ENCODE measurements at regions not wholly inside any gene's neighbourhood (a gene's known extent, or its start where the extent isn't known, plus 50 kb on each side); places are given as distances from the start of the nearest gene placed in this dataset.
"Not testable (repeated sequence)": the region's sequence is repeated elsewhere in the genome, so short reads cannot be mapped to it uniquely, and the experiment has no call there.

DNA sequence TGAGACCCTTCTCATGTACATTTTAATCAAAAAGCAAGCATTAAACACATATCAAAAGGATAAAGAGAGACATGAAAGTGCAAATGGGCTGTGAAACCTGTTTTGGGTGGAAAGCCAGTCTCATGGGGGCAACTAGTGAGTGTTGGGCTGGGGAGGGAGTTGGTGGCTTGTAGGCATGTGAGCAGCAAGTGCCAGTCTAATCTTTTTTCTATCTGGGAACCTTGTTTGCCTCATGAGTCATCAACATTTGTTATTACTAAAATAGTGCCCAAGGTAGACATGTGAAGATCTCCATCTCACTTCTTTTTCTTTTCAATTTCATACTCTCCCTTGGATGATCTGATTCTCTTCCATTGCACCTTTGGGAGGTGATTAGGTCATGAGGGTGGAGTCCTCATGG is 613.9 kb upstream of the GYPC start:
- H3K36me3 Mint-ChIP-seq, result no peaks in the 10 kb centered on the region
- H3K27ac Mint-ChIP-seq, result no peak overlapping the region
- no peaks in the 10 kb centered on the region for H3K27me3 ChIP-seq (replicated peaks in 1 of 2; ENCODE audit: control insufficient read depth in 2 of 2, extremely low read depth in 1 of 2, insufficient read depth in 2 of 2, low read length in 1 of 2)
- DNase-seq (no peak), ATAC-seq (replicated peaks in 1 of 4) (no peak)
- no peaks in the 10 kb centered on the region for H3K9me3 Mint-ChIP-seq
- H3K4me3 ChIP-seq (ENCODE audit: control insufficient read depth in 1 of 2, extremely low read depth in 1 of 2, low read length in 1 of 2), result no peak overlapping the region
- H3K27me3 Mint-ChIP-seq, result no peaks in the 10 kb centered on the region
- H3K4me3 Mint-ChIP-seq, result no peak overlapping the region
- ChIA-PET POLR2A (no interaction called here), CTCF (no interaction called here)
- no peaks in the 10 kb centered on the region for H3K9me3 ChIP-seq
- H3K4me1 Mint-ChIP-seq, result no peaks in the 10 kb centered on the region
- H3K27ac ChIP-seq (ENCODE audit: low read length), result no peak overlapping the region
- H3K36me3 ChIP-seq (ENCODE audit: control insufficient read depth in 2 of 2, extremely low read depth in 1 of 2, insufficient read depth in 1 of 2, low read length in 1 of 2), result no peaks in the 10 kb centered on the region
- no peaks in the 10 kb centered on the region for H3K4me1 ChIP-seq (ENCODE audit: control insufficient read depth in 1 of 2, extremely low read depth in 1 of 2, insufficient read depth in 2 of 2, low read length in 2 of 2)

DNA sequence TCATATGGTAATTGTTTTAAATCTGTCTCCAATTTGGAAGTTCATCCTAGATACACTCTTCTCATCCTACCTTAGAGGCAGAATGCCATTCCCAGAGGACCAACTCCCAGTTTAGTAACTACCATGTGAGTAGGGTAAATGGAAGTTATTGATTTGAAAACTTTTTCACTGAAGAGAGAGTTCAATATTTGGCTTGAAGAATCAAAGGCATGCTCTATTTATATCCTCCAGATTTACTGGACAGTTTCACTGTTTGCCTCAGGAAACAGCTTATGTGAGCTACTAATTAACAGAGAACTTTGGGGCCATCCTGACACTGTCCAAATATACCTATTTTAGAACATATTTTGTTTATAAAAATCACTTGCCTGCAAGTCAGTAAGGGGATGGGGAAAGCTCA is 607.2 kb upstream of the GYPC start:
- H3K27me3 ChIP-seq (replicated peaks in 1 of 2; ENCODE audit: control insufficient read depth in 2 of 2, extremely low read depth in 1 of 2, insufficient read depth in 2 of 2, low read length in 1 of 2), result no peaks in the 10 kb centered on the region
- no peak overlapping the region for H3K4me3 Mint-ChIP-seq
- H3K4me3 ChIP-seq (ENCODE audit: control insufficient read depth in 1 of 2, extremely low read depth in 1 of 2, low read length in 1 of 2), result no peak overlapping the region
- no peak overlapping the region for H3K27ac Mint-ChIP-seq
- no peak for DNase-seq
- no peaks in the 10 kb centered on the region for H3K36me3 ChIP-seq (ENCODE audit: control insufficient read depth in 2 of 2, extremely low read depth in 1 of 2, insufficient read depth in 1 of 2, low read length in 1 of 2)
- H3K27ac ChIP-seq (ENCODE audit: low read length), result no peak overlapping the region
- H3K36me3 Mint-ChIP-seq, result no peaks in the 10 kb centered on the region
- H3K4me1 ChIP-seq (ENCODE audit: control insufficient read depth in 1 of 2, extremely low read depth in 1 of 2, insufficient read depth in 2 of 2, low read length in 2 of 2), result no peaks in the 10 kb centered on the region
- H3K9me3 Mint-ChIP-seq, result peaks cover 13 to 28% (median 17%) of the 10 kb centered on the region in 3 donors
- H3K9me3 ChIP-seq, result no peaks in the 10 kb centered on the region
- ChIA-PET CTCF (no interaction called here), POLR2A (no interaction called here)
- H3K4me1 Mint-ChIP-seq, result no peaks in the 10 kb centered on the region
- ATAC-seq (replicated peaks in 1 of 4), result no peak
- no peaks in the 10 kb centered on the region for H3K27me3 Mint-ChIP-seq

DNA sequence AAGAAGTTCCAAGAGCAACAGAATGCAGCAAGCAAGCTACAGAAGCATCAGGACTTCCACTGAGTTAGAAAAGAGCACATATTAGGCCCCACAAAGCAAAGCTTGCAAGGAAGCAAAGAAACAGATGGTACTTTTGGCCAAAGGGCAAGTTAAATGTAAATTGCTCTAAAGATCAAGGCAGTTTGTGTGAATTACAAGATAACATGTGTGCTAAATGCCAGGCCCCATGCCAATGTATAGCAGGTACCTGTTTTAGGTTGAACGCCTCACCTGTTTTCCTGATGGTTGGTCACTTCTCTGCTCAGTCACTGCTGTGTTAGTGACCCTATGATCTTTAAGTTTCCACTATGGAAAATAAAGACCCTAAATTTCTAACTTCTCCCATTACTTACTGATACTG is 606.5 kb upstream of the GYPC start:
- ATAC-seq (replicated peaks in 1 of 4), result no peak
- Histone ChIP-seq H3K36me3 (ENCODE audit: control insufficient read depth in 2 of 2, extremely low read depth in 1 of 2, insufficient read depth in 1 of 2, low read length in 1 of 2) (no peaks in the 10 kb centered on the region), H3K27me3 (replicated peaks in 1 of 2; ENCODE audit: control insufficient read depth in 2 of 2, extremely low read depth in 1 of 2, insufficient read depth in 2 of 2, low read length in 1 of 2) (no peaks in the 10 kb centered on the region), H3K4me3 (ENCODE audit: control insufficient read depth in 1 of 2, extremely low read depth in 1 of 2, low read length in 1 of 2) (no peak overlapping the region), H3K4me1 (ENCODE audit: control insufficient read depth in 1 of 2, extremely low read depth in 1 of 2, insufficient read depth in 2 of 2, low read length in 2 of 2) (no peaks in the 10 kb centered on the region), H3K27ac (ENCODE audit: low read length) (no peak overlapping the region), H3K9me3 (no peaks in the 10 kb centered on the region)
- Mint-ChIP-seq H3K36me3 (no peaks in the 10 kb centered on the region), H3K4me1 (no peaks in the 10 kb centered on the region), H3K4me3 (no peak overlapping the region), H3K27me3 (no peaks in the 10 kb centered on the region), H3K27ac (no peak overlapping the region), H3K9me3 (peaks cover 17 to 36% (median 24%) of the 10 kb centered on the region in 3 donors)
- DNase-seq, result no peak
- POLR2A ChIA-PET, result no interaction called here
- CTCF ChIA-PET, result no interaction called here
- no CpG with 5 or more reads among the region's 1 CpG for WGBS (ENCODE audit: insufficient coverage)

DNA sequence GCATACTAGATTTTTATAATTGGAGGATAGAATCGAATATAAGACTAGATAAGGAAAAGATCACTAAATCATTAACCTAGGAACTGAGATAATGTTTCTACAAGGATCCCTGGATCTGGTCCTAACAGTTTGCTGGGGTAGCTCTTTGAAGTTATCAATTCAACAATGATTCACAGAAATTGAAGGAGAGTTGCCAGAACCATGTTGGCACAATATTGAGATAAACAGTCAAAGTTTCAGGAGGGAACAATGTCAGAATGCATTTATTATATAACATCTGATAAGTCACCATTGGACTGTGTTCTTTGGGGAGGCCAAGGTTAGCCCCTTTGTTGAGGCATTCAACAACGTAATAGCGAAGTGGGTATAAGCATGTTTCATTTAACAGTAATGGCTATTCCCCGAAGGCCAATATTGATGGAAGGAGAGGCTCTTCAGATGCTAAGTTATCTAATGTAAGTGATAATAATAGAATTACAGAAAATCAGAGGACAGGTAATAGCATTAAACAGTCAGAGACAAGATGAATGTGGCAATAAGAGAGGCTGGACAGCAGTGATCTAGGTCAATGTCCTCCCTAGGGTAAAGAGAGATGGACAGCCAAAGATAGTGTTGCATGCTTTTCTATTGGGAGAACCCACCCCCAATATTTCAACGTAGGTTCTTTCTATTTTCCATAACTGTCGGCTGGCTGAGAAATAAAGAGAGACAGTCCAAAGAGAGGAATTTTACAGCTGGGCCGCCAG is 604.8 kb upstream of the GYPC start:
- POLR2A ChIA-PET, result no interaction called here
- WGBS (ENCODE audit: insufficient coverage), result 100% methylated on average over 3 of the region's 7 CpGs
- H3K4me3 ChIP-seq (ENCODE audit: control insufficient read depth in 1 of 2, extremely low read depth in 1 of 2, low read length in 1 of 2), result no peak overlapping the region
- no peak for DNase-seq
- CTCF ChIA-PET, result no interaction called here
- H3K4me1 Mint-ChIP-seq, result no peaks in the 10 kb centered on the region
- H3K27ac Mint-ChIP-seq, result no peak overlapping the region
- H3K4me1 ChIP-seq (ENCODE audit: control insufficient read depth in 1 of 2, extremely low read depth in 1 of 2, insufficient read depth in 2 of 2, low read length in 2 of 2), result no peaks in the 10 kb centered on the region
- peaks cover 27 to 38% (median 35%) of the 10 kb centered on the region in 3 donors for H3K9me3 Mint-ChIP-seq
- H3K9me3 ChIP-seq, result no peaks in the 10 kb centered on the region
- H3K36me3 ChIP-seq (ENCODE audit: control insufficient read depth in 2 of 2, extremely low read depth in 1 of 2, insufficient read depth in 1 of 2, low read length in 1 of 2), result no peaks in the 10 kb centered on the region
- H3K27me3 Mint-ChIP-seq, result no peaks in the 10 kb centered on the region
- no peak overlapping the region for H3K4me3 Mint-ChIP-seq
- no peak for ATAC-seq (replicated peaks in 1 of 4)
- H3K27me3 ChIP-seq (replicated peaks in 1 of 2; ENCODE audit: control insufficient read depth in 2 of 2, extremely low read depth in 1 of 2, insufficient read depth in 2 of 2, low read length in 1 of 2), result no peaks in the 10 kb centered on the region
- H3K27ac ChIP-seq (ENCODE audit: low read length), result no peak overlapping the region
- H3K36me3 Mint-ChIP-seq, result no peaks in the 10 kb centered on the region

DNA sequence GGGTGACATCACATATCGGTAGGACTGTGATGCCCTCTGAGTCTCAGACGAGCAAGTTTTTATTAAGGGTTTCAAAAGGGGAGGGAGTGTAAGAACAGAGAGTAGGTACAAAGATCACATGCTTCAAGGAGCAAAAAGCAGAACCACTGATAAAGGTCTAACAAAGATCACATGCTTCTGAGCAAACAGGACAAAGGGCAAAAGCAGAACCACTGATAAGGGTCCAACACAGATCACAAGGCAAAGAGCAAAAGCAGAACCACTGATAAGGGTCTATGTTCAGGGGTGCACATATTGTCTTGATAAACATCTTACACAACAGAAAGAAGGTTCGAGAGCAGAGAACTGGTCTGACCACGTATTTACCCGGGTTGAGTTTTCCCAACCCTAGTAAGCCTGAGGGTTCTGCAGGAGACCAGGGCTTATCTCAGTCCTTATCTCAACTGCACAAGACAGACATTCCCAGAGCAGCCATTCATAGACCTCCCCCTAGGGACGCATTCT is 604.2 kb upstream of the GYPC start:
- H3K4me1 ChIP-seq (ENCODE audit: control insufficient read depth in 1 of 2, extremely low read depth in 1 of 2, insufficient read depth in 2 of 2, low read length in 2 of 2); DNase-seq; POLR2A ChIA-PET; H3K4me3 ChIP-seq (ENCODE audit: control insufficient read depth in 1 of 2, extremely low read depth in 1 of 2, low read length in 1 of 2); H3K27ac Mint-ChIP-seq; H3K36me3 Mint-ChIP-seq; H3K36me3 ChIP-seq (ENCODE audit: control insufficient read depth in 2 of 2, extremely low read depth in 1 of 2, insufficient read depth in 1 of 2, low read length in 1 of 2); H3K27ac ChIP-seq (ENCODE audit: low read length); H3K27me3 ChIP-seq (replicated peaks in 1 of 2; ENCODE audit: control insufficient read depth in 2 of 2, extremely low read depth in 1 of 2, insufficient read depth in 2 of 2, low read length in 1 of 2); H3K4me3 Mint-ChIP-seq; H3K4me1 Mint-ChIP-seq; ATAC-seq (replicated peaks in 1 of 4); CTCF ChIA-PET; H3K9me3 ChIP-seq; H3K27me3 Mint-ChIP-seq: not testable (repeated sequence)
- peaks cover 27 to 38% (median 38%) of the 10 kb centered on the region in 3 donors for H3K9me3 Mint-ChIP-seq
- 81% methylated on average over 5 of the region's 6 CpGs for WGBS (ENCODE audit: insufficient coverage)

DNA sequence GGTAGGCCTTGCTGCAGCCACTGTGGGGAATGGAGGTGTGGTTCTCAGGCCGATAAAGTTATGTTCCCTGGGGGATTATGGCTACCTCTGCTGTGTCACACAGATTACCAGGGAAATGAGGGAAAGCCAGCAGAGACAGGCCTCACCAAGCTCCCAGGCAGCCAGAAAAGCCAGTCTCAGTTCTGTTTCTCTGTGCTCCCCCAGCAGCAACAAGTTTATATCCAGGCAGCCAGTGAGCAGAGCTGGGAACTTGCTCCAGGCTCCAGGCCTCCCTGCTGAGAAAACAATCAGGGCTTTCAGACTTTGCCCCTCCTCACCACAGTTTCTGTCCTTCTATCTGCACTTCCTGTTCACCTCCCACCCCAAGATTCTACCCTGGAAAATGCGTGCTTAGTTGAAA is 596.6 kb upstream of the GYPC start:
- H3K36me3 Mint-ChIP-seq, result no peaks in the 10 kb centered on the region
- H3K27ac Mint-ChIP-seq, result no peak overlapping the region
- H3K4me1 Mint-ChIP-seq, result no peaks in the 10 kb centered on the region
- WGBS (ENCODE audit: insufficient coverage), result 69% methylated on average over 2 of the region's 2 CpGs
- H3K36me3 ChIP-seq (ENCODE audit: control insufficient read depth in 2 of 2, extremely low read depth in 1 of 2, insufficient read depth in 1 of 2, low read length in 1 of 2), result no peaks in the 10 kb centered on the region
- ChIA-PET POLR2A (no interaction called here), CTCF (no interaction called here)
- H3K4me1 ChIP-seq (ENCODE audit: control insufficient read depth in 1 of 2, extremely low read depth in 1 of 2, insufficient read depth in 2 of 2, low read length in 2 of 2), result no peaks in the 10 kb centered on the region
- H3K4me3 ChIP-seq (ENCODE audit: control insufficient read depth in 1 of 2, extremely low read depth in 1 of 2, low read length in 1 of 2), result no peak overlapping the region
- no peaks in the 10 kb centered on the region for H3K9me3 ChIP-seq
- no peaks in the 10 kb centered on the region for H3K27me3 ChIP-seq (replicated peaks in 1 of 2; ENCODE audit: control insufficient read depth in 2 of 2, extremely low read depth in 1 of 2, insufficient read depth in 2 of 2, low read length in 1 of 2)
- ATAC-seq (replicated peaks in 1 of 4) (no peak), DNase-seq (no peak)
- no peaks in the 10 kb centered on the region for H3K27me3 Mint-ChIP-seq
- H3K27ac ChIP-seq (ENCODE audit: low read length), result no peak overlapping the region
- no peak overlapping the region for H3K4me3 Mint-ChIP-seq
- H3K9me3 Mint-ChIP-seq, result peaks cover 42 to 48% (median 47%) of the 10 kb centered on the region in 3 donors
